BE2C (cell line): ENCODE measurements at regions not wholly inside any gene's neighbourhood (a gene's known extent, or its start where the extent isn't known, plus 50 kb on each side); places are given as distances from the start of the nearest gene placed in this dataset.

Experiments used
- DNase-seq: peaks from one replicate; pipeline ENCODE4 v3.0.0-alpha.2; 2020
- H3K27me3 ChIP-seq: fragments of 250-450 bp; sonication (Bioruptor Pico); 2 replicates; pipeline ENCODE4 v1.5.1; 2020; ENCODE audit warnings: mild to moderate bottlenecking
- H3K36me3 ChIP-seq: fragments of 250-450 bp; sonication (Bioruptor Pico); 2 replicates; pipeline ENCODE4 v1.5.1; 2020; ENCODE audit warnings: mild to moderate bottlenecking
- H3K4me1 ChIP-seq: fragments of 250-450 bp; sonication (Bioruptor Pico); 2 replicates; pipeline ENCODE4 v1.5.1; 2020
- H3K4me3 ChIP-seq: 2 replicates; pipeline ENCODE4 v1.5.1; 2011; ENCODE audit warnings: low read depth, low read length
- H3K9me3 ChIP-seq: fragments of 250-450 bp; sonication (Bioruptor Pico); 2 replicates; pipeline ENCODE4 v1.5.1; 2020
- TF ChIP-seq, protein P1 (sequence below): IDR thresholded peaks from 2 replicates; pipeline ENCODE4 v1.5.1; 2012; ENCODE audit warnings: mild to moderate bottlenecking, low read depth, low read length

DNA sequence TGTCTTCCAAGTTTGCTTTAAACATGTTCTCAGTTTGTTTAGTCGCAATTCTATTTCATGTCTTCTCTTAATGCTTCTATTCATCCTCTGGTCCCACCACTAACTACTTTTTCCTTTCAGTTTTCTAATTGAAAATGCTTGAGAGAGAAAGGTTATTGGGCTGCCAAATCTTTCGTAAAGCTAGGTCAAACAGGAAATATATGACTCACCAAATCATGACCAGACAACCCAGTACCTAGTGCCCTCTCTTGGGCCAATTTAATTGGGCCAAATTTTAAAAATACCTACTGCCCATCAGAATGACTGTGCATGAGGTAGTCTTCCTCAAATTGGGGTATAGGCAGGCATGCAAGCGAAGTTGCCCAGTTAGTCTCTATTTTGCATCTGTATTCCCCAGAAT, 295.4 kb upstream of the PBX1 start:
- Histone ChIP-seq H3K27me3 (no peaks in the 10 kb centered on the region), H3K36me3 (no peaks in the 10 kb centered on the region), H3K9me3 (no peaks in the 10 kb centered on the region), H3K4me3 (no peak overlapping the region), H3K4me1 (no peaks in the 10 kb centered on the region)
- DNase-seq, result no peak
- TF ChIP-seq, protein P1, sequence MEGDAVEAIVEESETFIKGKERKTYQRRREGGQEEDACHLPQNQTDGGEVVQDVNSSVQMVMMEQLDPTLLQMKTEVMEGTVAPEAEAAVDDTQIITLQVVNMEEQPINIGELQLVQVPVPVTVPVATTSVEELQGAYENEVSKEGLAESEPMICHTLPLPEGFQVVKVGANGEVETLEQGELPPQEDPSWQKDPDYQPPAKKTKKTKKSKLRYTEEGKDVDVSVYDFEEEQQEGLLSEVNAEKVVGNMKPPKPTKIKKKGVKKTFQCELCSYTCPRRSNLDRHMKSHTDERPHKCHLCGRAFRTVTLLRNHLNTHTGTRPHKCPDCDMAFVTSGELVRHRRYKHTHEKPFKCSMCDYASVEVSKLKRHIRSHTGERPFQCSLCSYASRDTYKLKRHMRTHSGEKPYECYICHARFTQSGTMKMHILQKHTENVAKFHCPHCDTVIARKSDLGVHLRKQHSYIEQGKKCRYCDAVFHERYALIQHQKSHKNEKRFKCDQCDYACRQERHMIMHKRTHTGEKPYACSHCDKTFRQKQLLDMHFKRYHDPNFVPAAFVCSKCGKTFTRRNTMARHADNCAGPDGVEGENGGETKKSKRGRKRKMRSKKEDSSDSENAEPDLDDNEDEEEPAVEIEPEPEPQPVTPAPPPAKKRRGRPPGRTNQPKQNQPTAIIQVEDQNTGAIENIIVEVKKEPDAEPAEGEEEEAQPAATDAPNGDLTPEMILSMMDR, result no peak

DNA sequence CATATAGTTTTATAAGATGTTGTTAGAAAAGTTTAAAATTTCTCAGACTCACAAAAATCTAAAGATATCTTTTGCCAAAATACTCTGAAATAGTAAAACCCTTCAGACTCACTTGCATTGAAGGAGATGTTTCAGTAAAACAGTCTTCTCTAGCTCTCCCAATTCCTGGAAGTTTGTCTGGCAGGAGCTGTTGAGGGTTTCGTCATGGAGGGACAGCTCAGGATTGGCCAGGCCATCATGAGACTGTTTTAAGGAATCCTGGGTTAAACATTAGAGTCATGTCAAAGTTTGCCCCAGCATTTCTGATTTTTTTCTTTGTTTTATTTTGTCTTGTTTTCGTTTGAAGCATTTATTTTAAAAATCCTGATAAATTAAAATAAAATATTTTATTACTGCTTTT, 293.8 kb upstream of the PBX1 start:
- no peak for DNase-seq
- no peaks in the 10 kb centered on the region for H3K27me3 ChIP-seq
- no peak overlapping the region for H3K4me3 ChIP-seq
- TF ChIP-seq, protein P1, result no peak
- H3K4me1 ChIP-seq, result no peaks in the 10 kb centered on the region
- no peaks in the 10 kb centered on the region for H3K9me3 ChIP-seq
- H3K36me3 ChIP-seq, result no peaks in the 10 kb centered on the region

DNA sequence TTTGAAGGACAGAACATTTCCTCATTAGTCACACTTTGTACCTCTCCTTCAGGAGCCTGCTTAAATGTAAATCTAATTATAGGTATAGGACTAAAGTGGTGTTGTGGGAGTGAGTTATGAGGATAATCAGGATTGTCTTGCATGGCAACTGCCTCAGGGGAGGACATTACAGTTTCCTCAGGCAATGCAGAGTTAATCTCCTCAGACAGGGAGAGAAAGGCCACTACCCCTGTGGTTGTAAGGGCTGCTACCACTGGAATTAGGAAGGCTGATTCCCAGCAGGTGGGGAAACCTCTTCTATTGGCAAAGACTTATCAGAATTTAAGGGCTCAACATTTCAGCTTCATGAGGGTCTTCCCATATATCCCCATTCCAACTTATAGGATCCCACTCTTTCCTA, 286.8 kb upstream of the PBX1 start:
- DNase-seq, result no peak
- no peaks in the 10 kb centered on the region for H3K9me3 ChIP-seq
- no peak overlapping the region for H3K4me3 ChIP-seq
- no peaks in the 10 kb centered on the region for H3K4me1 ChIP-seq
- no peaks in the 10 kb centered on the region for H3K27me3 ChIP-seq
- H3K36me3 ChIP-seq, result no peaks in the 10 kb centered on the region
- TF ChIP-seq, protein P1, result no peak

DNA sequence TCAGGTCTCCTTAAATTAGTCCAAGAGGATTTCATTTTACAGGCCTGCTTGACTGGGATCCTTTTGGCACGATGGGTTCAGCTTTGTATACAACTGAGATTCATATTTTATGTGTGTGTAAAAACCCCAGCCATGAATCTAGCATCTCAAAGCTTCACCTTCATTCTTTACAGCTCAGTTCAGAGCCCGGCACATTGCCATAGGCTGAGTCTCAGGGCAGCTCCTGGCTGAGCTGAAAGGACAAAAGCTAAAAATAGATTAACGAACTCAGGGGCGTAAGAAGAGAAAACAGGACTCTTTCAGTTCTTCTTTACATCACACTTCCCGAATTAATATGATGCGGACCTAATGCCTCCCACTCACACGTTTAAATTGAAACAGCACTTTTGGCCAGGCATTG, 262.8 kb upstream of the PBX1 start:
- no peaks in the 10 kb centered on the region for H3K9me3 ChIP-seq
- no peaks in the 10 kb centered on the region for H3K4me1 ChIP-seq
- H3K27me3 ChIP-seq, result no peaks in the 10 kb centered on the region
- no peaks in the 10 kb centered on the region for H3K36me3 ChIP-seq
- TF ChIP-seq, protein P1, result no peak
- H3K4me3 ChIP-seq, result no peak overlapping the region
- no peak for DNase-seq

DNA sequence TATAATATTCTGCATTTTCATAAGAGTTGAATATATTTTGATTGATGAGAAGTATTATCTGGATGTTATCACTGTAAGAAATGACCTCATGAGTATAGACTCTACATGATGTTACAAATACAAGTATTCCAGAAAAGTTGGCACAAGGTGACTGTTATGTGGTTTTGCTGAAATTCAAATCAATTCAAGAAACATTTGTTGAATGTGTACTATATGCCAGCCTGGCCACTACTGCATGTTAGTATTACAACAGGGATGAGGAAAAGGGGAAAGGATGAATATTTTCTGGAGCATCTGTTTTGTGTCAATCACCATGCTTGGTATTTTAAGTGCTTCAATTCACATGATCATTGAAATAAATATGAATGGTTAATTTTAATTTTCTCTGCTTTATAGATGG, 250.9 kb upstream of the PBX1 start:
- no peaks in the 10 kb centered on the region for H3K4me1 ChIP-seq
- H3K27me3 ChIP-seq, result no peaks in the 10 kb centered on the region
- no peaks in the 10 kb centered on the region for H3K9me3 ChIP-seq
- H3K36me3 ChIP-seq, result no peaks in the 10 kb centered on the region
- DNase-seq, result no peak
- TF ChIP-seq, protein P1, result no peak
- H3K4me3 ChIP-seq, result no peak overlapping the region

DNA sequence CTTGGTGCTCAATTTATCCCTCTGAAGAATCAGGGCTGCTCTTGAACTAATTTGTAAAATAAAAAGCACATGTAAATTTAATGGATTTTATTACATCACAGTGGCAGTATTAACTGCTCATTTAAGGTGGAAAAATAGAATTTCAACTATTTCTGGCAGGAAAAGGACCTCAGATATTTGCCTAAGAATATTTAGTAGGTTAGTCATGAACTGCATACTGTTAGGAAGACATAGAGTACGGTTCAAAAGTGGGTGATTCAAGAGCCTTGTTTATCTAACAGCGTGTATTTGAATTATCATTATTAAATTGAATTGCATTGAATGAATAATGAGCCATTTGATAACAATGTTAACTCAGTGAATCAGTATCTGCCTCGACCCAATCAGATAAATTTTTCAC, 248.8 kb upstream of the PBX1 start:
- Histone ChIP-seq H3K9me3 (no peaks in the 10 kb centered on the region), H3K4me1 (no peaks in the 10 kb centered on the region), H3K27me3 (no peaks in the 10 kb centered on the region), H3K36me3 (no peaks in the 10 kb centered on the region), H3K4me3 (no peak overlapping the region)
- TF ChIP-seq, protein P1, result no peak
- DNase-seq, result no peak
